Thyroid gland (tissue), 4 donors: ENCODE measurements at regions not wholly inside any gene's neighbourhood (a gene's known extent, or its start where the extent isn't known, plus 50 kb on each side); places are given as distances from the start of the nearest gene placed in this dataset.

ENCODE experiments used
- POLR2A ChIP-seq, 2 donors: fragments of 450-650 bp; IDR thresholded peaks; one replicate each; pipeline ENCODE4 v1.6.1; 2017; ENCODE audit warnings: antibody characterized with exemption in 2 of 2, mild to moderate bottlenecking in 2 of 2, moderate library complexity in 1 of 2
- TF ChIP-seq, protein P1 (sequence below), 6 experiments: fragments of 200-600 bp in 3 of 6; fragments of 450-650 bp in 3 of 6; sonication (generic) in 3 of 6; IDR thresholded peaks; one replicate each; pipeline ENCODE4 v1.5.1; 2016 to 2019; ENCODE audit warnings: antibody characterized with exemption in 6 of 6, mild to moderate bottlenecking in 2 of 6, inconsistent platforms in 1 of 6, moderate library complexity in 1 of 6

DNA sequence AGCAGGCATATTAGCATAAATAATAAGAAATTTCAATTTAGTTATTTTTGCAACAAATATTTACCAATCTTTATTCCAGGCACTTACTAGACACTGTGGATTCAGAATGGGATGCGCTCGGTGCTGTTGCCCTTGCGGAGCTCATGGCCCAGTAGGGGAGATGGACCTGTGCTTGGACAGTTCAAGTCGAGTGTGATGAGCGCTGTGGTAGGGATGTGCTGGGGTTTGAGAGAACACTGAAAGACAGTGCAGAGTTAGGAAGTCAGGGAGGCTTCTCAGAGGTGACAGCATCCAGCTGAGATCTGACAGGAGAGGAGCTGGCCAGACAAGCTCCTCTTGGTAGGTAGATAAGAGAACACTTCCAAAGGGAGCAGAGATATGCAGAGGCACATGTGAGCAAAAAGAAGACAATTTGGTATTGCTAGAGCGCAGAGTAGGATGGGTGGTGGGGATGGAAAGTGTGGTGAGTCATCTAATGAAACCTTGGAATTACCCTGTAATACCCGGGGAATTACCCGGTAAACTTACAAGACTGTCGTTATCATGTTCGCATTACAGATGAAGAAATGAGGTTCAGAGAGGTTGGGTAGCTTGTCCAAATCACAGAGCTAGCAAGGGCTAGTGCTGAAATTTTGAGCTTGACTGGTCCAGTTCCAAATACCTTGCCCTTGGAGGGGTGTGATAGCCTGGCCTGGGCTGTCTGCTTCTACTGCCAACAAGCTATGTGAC lies 298.1 kb upstream of the N4BP1 start:
- TF ChIP-seq, protein P1, sequence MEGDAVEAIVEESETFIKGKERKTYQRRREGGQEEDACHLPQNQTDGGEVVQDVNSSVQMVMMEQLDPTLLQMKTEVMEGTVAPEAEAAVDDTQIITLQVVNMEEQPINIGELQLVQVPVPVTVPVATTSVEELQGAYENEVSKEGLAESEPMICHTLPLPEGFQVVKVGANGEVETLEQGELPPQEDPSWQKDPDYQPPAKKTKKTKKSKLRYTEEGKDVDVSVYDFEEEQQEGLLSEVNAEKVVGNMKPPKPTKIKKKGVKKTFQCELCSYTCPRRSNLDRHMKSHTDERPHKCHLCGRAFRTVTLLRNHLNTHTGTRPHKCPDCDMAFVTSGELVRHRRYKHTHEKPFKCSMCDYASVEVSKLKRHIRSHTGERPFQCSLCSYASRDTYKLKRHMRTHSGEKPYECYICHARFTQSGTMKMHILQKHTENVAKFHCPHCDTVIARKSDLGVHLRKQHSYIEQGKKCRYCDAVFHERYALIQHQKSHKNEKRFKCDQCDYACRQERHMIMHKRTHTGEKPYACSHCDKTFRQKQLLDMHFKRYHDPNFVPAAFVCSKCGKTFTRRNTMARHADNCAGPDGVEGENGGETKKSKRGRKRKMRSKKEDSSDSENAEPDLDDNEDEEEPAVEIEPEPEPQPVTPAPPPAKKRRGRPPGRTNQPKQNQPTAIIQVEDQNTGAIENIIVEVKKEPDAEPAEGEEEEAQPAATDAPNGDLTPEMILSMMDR (IDR thresholded peaks at IDR 0.05): no peak
- TF ChIP-seq POLR2A (IDR thresholded peaks at IDR 0.05): no peak
